ENCODE measurements at regions not wholly inside any gene's neighbourhood (a gene's known extent, or its start where the extent isn't known, plus 50 kb on each side); places are given as distances from the start of the nearest gene placed in this dataset.
A peak's percentile ranks its signal among the peaks of the same experiment; 100 is the strongest.
"Not testable (repeated sequence)": the region's sequence is repeated elsewhere in the genome, so short reads cannot be mapped to it uniquely, and the experiment has no call there.

DNA sequence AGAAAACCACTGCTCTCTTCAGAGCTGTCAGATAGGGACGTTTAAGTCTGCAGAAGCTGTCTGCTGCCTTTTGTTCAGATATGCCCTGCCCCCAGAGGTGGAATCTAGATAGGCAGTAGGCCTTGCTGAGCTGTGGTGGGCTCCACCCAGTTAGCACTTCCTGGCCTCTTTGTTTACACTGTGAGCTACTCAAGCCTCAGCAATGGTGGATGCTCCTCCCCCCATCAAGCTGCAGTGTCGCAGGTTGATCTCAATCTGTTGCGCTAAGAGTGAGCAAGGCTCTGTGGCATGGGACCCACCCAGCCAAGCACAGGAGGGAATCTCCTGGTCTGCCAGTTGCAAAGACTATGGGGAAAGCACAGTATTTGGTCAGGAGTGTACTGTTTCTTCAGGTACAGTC, 59.2 kb upstream of the ZNF641 start:
- DNase-seq (ENCODE audit: low read depth, low spot score): not testable (repeated sequence)

DNA sequence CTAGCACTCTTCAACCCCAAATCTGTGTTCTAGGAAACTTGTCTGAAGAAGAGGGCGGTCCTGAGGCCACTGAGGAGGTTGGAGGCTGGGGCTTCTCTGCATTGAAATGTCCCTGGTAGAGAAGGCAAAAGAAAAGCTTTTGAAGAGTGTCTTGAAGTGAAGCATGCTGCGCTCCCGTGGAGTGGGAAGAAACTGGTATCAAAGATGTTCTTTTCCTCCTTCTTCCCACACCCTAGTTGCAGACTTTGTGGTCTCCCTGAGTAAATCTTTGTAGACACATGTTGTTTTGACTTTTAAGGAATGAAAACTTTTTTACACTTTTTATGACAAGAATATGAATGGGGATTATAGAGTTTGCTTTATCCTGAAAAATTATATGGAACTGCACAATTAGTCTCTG, 59.0 kb upstream of the ANP32D start:
- DNase-seq (ENCODE audit: low read depth, low spot score): no peak

DNA sequence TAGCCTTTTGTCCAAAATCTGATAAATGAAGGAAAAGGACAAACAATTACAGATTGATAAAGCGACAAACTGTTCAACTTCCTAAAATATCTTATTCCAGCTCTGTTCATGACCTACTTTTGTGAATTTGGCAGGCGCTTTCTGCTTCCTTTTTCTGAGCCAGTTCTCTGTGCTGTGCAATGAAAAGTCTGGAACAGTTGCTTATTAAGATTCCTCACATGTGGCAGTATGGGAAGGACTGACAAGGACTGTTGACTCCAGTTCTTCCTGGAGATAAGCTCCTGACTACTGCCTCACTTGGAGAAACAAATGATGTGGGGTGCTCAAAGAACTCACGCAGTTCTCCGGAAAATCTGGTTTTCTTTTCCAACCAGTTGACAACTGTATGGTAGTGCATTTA, 58.3 kb upstream of the ANP32D start:
- no peak for DNase-seq (ENCODE audit: low read depth, low spot score)

DNA sequence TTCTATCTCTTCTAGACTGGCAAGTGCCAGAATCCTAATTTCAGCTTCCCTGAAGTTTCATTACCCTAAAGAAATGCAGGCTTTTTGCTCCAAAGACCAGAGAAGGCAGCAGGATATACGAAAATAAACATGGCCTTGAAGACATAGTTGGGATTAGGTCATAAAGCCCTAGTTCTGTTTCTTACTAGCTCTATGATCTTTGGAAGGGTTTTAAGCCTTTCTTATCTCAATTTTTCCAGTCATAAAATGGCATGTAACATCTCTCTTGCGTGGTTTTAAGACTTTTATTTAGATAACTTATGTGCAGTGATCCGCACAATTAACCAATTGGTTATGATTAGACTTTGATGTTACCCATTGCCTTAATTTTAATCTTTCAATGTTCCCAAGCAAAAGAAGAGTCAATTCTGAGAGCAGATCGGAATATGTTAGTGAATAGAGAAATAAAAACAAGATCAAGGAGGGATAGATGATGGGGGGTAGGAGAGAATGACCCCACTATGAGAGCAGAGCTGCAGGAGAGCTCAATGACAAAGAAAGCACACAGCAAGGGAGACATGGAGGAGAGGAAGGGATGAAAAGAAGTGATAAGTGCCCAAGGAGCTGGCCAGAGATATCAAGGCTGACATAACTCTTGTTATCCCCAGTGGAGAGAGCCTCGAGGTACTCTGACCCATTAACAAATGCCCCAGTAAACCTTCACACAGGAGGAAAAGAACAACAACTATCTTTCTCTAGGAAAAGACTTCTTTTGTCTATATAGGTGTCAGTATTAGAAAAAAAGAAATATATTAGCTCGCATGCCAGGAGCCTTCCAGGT, 53.0 kb upstream of the ANP32D start:
- DNase-seq (ENCODE audit: low read depth, low spot score): no peak

DNA sequence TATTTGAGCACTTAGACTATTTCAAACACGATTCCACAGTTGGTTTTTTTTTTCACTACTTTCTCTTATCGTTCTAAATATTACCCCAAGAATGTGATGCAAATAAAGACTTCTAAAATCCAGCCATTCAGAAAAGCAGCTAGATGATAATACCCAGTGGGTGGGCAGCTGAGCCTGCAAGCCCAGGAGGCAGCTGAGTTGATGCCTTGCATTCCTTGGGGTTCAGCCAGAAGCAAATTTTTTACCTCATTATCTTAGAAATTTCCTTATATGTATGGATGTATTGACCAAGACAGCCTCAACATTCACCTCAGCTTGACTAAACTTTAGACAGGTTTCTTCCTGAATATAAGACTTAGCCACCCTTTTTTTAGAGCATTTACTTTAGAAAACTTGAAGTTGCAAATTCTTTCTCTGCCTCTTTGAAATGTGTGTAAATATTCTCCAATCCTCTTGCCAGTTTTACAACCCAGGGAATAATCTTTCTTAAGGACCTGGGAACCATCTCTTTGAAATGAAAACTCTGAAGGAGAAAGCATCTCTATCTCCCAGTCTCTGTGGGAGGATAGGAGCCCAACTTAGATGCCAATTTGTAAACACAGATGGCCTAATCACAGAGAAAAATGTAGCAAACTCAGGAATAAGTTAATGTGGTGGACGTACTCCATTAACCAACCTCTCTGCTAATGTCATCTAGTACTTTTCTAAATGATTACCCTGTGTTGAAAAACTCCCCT, 52.2 kb upstream of the ANP32D start:
- peak; percentile 31 for DNase-seq (ENCODE audit: low read depth, low spot score)

- DNase-seq (ENCODE audit: low read depth, low spot score): no peak
Observed at GRCh38 chr12:48422060-48422459, 50.3 kb upstream of the ANP32D start.

Data from astrocyte of the hippocampus (primary cell).